Suppressor macrophage treated with lipopolysaccharide for 4 hours (primary cell): ENCODE measurements at regions not wholly inside any gene's neighbourhood (a gene's known extent, or its start where the extent isn't known, plus 50 kb on each side); places are given as distances from the start of the nearest gene placed in this dataset.

Experiments
- DNase-seq: peaks from one replicate; pipeline ENCODE4 v3.0.0-alpha.2; 2020

DNA sequence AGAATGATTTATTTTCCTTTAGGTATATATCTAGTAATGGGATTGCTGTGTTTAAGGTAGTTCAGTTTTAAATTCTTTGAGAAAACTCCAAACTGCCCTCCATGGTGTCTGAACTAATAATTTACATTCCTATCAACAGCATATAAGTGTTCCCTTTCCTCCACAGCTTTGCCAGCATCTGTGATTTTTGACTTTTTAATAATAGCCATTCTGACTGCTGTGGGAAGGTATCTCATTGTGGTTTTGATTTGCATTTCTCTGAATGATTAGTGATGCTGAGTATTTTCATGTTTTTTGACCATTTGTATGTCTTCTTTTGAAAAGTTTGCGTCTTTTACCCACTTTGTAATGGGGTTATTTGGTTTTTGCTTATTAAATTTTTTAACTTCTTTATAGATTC lies 571.6 kb upstream of the CCDC54 start:
- DNase-seq, result no peak

GRCh38 chr3:106806964-106807363 lies 570.3 kb upstream of the CCDC54 start:
- no peak for DNase-seq

GRCh38 chr3:106809041-106809440 lies 568.2 kb upstream of the CCDC54 start:
- DNase-seq, result no peak

- no peak for DNase-seq
Measured at GRCh38 chr3:106809623-106810299, 567.5 kb upstream of the CCDC54 start.

- DNase-seq, result no peak
Measured at GRCh38 chr3:106810300-106810875, 566.9 kb upstream of the CCDC54 start.

DNA sequence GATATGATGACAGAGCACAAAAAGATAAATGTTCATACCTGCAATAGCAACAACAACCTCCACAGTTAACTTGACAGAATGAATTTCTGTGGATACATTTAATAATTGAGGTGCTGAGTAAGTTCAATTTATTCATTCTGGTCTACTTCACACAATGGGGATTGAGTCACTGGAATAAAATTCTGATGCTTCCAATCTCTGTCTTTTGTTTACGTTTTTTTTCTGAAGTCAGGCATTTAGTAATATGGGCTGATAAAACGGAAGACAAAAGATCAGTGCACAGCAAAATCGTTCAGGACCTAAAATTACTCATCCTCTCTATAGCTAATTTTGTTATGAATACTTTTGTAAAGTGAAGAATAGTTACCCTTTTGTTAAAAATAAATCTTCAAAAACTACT lies 565.9 kb upstream of the CCDC54 start:
- DNase-seq, result no peak

DNA sequence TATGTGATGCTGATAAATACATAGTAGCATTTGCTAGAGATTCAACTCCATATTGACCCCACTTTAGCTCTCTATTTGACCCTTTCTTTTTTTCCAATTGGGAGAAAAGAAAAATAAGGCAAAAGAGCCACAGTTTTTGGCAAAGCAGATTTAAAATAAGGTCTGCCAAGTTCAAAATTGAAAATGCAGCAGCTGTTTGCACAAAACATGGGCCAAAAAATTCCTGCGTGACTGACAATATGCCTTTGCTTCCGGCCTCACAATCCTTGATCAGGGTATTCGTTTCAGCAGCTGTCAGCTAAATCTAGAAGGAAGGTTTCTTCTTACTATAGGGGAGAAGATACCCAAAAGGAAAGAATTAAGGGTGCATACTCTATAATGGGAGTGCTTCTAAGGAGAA lies 563.5 kb upstream of the CCDC54 start:
- DNase-seq, result no peak

DNA sequence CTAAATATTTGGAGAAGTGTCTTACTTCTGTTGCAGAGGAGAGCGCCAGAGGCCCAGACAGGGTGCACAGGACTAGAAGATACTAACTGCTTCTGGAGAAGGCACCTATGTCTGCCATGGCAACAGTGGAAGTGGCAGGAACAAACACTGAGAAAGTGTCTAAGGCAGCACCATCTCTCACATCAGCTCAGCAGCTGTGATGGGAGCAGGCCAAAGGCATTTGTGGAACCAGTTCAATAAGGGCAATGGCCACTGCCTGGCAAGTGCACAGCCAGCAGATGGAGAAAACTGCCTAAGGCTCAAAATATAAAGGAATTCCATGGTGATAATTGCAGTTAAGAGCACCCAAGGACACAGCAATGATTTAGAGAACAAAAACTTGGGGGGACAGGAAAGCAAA lies 563.0 kb upstream of the CCDC54 start:
- DNase-seq, result no peak

- no peak for DNase-seq
Measured at GRCh38 chr3:106816838-106817237, 560.4 kb upstream of the CCDC54 start.

- no peak for DNase-seq
Measured at GRCh38 chr3:106817706-106818105, 559.5 kb upstream of the CCDC54 start.

DNA sequence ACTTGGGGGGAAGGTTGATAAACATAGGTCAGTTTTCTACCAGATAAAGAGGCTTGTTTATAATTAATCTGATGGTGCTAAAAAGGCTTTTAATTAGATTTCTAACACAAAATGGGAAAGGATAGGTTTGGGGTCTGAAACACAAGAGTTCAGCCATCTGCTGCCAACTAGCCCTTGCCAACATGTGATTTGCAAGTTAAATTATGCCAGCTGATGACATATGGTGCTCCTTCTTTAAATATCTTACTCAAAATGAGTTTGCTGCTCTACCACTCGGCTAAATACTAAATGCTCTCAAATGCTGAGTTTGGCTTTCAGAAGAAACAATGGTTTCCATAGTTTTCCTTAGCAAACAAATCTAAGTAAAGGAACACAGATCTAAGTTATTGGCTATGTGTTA lies 557.8 kb upstream of the CCDC54 start:
- DNase-seq, result no peak

DNA sequence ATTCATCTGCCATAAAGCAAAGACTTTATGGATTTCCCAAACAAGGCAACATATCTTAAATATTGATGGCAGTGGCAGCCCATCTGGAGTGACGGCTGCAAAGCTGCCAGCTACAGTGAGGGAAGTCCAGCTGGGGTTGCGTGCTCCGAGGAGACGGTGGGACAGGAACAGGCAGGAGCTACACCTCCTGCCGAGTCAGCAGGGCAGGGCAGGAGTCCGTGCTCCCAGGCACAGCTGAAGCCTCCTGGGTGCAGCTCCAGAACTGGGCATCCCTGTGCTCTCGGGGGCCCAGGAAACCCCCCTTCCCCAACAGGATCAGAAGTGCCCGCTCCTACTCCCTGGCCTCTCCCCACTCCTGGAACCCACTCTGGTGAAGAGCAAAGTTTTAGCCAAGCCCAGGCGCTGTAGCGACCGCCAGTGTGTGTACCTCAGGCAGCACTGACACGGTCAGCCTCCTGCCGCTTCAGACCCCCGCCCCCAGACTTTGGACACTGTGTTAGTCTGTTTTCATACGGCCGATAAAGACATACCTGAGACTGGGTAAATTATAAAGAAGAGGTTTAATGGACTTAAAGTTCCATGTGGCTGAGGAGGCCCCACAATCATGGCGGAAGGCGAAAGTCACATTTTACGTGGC lies 556.4 kb upstream of the CCDC54 start:
- no peak for DNase-seq

- no peak for DNase-seq
Measured at GRCh38 chr3:106821801-106822200, 555.4 kb upstream of the CCDC54 start.

DNA sequence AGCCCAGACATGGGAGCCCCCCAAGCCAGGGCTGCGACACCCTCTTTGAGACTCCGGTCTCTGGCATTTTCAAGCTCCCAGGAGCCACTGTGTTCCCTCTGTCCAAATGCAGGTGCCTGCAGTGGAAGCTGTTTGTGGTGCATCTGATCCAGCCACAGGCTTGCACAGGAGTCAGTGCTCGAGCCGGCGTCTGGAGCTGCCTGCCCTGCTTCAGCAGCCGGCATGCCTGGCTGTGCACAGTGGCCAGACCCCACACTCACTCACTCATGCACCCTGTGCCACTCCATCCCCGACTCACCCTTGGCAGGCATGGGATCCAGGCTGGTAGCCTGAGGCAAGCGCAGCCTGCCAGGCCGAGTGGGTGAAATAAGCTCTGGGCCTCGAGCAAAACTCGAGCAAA lies 555.0 kb upstream of the CCDC54 start:
- DNase-seq, result no peak

DNA sequence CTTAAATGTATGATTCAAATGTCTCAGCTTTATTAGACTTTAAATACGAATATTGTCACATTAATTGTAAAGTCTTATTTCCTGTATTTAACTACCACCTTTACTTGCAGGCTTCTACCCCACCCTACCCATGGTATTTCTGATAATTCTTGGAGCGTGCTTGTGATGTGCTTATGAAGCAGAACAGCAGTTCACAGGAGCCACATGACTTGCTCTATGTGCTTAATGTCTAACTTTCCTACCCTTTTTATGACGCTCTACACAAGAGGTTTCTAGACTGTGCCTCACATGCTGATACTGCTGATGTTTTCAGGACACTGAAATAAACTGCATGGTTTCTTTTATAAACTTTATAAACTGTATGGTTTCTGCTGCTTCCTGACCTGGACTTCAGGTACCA lies 553.5 kb upstream of the CCDC54 start:
- no peak for DNase-seq

- DNase-seq, result no peak
Measured at GRCh38 chr3:106824856-106825255, 552.4 kb upstream of the CCDC54 start.

DNA sequence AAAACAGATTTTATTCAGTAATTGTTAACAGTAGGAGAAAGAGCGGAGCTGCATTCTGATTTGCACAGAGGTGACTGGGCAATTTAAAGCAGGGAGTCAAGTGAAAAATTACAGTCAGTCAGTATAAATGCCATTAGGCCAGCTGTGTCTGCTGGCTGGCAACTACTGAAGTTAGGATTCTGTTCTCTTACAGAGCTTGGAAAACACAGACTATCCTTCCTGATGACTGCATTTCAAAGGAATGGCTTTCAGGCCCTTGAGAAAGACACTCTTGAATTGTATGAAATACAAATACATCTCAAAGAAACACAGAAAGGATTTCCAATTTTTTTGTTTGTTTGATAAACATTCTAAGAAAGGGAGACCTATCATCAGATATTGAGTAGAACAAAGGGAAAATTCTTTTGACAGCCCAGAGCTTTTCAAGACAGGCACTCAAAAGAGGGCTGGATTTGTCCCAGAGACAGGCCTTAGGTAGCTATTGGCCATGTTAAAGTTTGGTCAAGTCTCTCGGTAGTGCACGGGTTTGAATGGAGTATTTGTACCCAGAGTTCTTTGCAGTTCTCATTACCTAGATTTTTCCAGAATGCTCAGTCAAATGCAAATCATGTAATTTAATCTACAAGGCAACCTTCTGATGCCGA lies 551.2 kb upstream of the CCDC54 start:
- DNase-seq, result no peak

- DNase-seq, result no peak
Measured at GRCh38 chr3:106826791-106827311, 550.4 kb upstream of the CCDC54 start.

GRCh38 chr3:106827515-106828213 lies 549.6 kb upstream of the CCDC54 start:
- DNase-seq, result no peak

DNA sequence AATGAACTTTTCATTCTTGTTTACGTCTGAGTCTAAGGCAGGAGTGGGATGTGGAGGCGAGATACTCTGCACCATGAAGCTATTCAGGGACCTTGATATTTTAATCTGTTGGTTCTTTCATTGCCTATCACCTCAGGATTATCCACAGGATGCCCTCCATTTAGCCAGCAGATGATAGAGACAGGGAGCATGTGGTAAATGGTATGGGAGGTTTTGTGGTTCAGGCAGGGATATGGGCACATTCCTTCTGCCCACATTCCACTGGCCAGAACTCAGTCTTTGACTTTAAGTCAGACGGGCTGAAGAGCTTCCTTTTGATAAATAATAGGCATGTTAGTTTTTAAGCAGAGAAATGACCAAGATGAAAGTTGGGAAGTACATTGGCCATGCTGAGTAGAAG lies 548.0 kb upstream of the CCDC54 start:
- no peak for DNase-seq

DNA sequence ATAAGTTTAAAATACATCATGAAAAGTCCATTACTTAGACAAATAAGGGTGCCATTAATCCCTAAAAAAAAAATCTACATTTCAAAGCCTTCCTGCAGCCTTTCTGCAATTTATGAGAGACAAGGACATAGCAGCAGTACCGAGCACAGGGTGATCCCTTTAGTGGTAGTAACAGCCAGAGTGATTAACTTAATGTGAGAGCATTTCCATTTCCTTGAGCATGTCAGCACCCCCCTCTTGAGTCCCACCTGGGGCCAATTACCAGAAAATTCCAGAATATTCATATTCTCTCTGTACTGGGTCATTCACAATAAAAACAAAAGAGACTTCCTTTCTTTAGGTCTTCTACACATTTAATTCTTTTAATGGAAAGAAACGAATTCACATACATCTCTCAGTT lies 546.9 kb upstream of the CCDC54 start:
- DNase-seq, result no peak

- no peak for DNase-seq
Measured at GRCh38 chr3:106836906-106837305, 540.3 kb upstream of the CCDC54 start.

GRCh38 chr3:106837616-106838015 lies 539.6 kb upstream of the CCDC54 start:
- no peak for DNase-seq
